NCI-H82 treated with DMSO at 0.1 percent for 48 hours (cell line): ENCODE measurements at regions not wholly inside any gene's neighbourhood (a gene's known extent, or its start where the extent isn't known, plus 50 kb on each side); places are given as distances from the start of the nearest gene placed in this dataset.
A peak's percentile ranks its signal among the peaks of the same experiment; 100 is the strongest.
"Not testable (repeated sequence)": the region's sequence is repeated elsewhere in the genome, so short reads cannot be mapped to it uniquely, and the experiment has no call there.

Experiments used
- DNase-seq: peaks from one replicate; lab custom pipeline; 2025; ENCODE audit not compliant: unreplicated experiment; lab: John Stamatoyannopoulos, UW

- no peak for DNase-seq
These were observed 226.4 kb upstream of the ZNF217 start for GRCh38 chr20:53819973-53820451.

DNA sequence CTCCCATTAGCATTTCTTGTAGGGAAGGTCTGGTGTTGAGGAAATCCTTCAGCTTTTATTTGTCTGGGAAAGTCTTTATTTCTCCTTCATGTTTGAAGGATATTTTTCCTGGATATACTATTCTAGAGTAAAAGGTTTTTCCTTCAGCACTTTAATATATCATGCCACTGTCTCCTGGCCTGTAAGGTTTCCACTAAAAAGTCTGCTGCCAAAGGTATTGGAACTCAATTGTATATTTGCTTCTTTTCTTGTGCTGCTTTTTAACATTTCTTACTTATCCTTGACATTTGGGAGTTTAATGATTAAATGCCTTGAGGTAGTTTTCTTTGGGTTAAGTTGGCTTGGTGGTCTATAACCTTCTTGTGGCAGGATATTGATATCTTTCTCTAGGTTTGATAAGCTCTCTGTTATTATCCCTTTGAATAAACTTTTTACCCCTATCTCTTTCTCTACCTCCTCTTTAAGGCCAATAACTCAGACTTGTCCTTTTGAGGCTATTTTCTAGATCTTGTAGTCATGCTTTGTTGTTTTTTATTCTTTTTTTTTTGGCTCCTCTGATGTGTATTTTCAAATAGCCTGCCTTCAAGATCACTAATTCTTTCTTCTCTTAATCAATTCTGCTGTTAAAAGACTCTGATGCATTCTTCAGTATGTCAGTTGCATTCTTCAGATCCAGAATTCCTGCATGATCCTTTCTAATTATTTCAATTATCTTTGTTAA is 225.0 kb upstream of the ZNF217 start:
- no peak for DNase-seq

GRCh38 chr20:53817513-53817912 is 223.9 kb upstream of the ZNF217 start:
- DNase-seq = not testable (repeated sequence)

- DNase-seq = no peak
These were observed 223.3 kb upstream of the ZNF217 start for GRCh38 chr20:53816872-53817398.

DNA sequence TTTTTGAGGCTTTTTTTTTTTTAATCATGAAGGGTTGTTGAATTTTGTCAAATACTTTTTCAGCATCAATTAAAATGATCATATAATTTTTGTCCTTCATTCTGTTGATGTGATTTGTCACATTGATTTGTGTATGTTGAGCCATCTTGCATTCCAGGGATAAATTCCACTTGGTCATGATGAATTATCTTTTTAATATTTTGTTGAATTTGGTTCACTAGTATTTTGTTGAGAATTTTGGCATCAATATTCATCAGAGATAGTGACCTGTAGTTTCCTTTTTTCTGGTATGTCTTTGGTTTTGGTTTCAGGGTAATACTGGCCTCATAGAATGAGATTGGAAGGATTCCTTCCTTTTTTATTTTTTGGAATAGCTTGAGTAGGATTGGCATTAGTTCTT is 221.9 kb upstream of the ZNF217 start:
- no peak for DNase-seq

DNA sequence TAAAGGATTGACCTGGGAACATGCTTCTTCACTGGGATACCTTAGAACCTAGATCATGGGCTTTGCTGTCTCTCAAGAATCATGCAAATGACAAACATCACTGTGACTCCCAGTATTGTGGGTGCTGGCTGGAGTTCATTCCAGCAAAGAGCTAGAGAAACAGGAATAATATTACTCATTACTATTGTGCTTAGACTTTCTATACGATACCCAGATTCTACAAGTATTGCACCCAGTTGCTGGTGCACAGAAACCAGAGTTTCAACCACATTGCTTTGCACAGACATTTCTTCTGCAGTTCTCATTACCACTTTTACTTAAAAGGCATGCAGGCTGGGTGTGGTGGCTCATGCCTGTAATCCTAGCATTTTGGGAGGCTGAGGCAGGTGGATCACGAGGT is 220.4 kb upstream of the ZNF217 start:
- DNase-seq = no peak

DNA sequence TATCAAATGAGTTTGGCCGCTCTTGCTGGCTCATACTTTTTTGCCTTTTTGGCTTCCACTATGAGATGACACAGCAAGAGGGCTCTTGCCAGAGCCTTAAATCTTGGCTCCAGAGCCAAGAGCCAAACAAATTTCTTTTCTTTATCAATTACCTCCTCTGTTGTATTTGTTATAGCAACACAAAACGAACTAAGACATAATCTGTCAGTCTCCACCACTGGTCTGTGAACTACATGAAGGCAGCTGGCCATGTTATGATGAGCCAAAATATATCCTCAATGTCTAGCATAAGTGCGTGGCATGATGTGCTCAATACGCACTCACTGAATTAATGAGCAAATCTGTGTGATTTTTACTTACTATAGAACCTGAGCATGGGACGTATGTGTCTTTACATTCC is 220.0 kb upstream of the ZNF217 start:
- no peak for DNase-seq

DNA sequence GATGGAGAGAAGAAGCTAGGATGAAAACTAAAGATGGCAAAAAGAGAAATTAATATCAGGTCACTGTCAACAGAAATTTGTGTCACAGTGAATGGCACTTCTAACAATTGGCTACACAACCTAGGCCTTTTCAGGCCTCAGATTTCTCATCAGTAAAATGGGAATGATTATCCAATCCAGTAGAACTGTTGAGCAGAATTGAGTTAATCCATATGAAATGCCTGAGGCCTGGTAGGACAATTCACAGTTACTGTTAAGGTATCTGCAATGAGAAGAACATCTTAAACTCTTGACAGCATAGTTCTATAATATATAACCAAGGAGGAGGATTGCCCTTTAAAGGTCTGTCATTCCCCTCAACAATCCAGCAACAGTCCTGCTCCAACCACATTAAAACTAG is 217.9 kb upstream of the ZNF217 start:
- DNase-seq = no peak

DNA sequence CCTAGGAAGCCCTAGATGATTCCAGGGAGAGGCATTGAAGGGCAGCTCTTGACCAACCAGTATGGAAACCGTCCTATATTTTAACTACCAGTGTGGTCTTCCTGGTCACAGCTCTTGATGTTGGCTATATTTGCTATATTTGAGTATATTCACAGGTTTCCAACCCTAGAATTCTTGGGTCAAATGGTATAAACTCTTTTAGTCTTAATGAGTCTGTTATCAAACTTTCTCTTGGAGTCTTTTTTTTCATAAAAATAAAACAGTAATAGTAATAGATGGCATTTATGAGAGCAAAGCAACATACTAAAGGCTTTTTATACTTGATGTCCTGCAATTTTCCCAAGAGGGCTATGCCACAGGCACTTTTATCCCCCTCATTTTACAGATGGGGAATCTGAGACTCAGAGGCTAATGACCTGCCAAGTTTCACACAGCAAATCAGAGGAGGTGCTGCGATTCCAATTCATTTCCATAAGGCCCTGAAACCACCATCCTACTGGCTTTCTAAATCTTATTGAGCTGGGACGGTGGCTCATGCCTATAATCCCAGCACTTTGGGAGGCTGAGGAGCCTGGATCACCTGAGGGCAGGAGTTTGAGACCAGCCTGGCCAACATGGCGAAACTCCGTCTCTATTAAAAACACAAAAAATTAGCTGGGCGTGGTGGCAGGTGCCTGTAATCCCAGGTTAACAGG is 217.2 kb upstream of the ZNF217 start:
- DNase-seq = no peak

DNA sequence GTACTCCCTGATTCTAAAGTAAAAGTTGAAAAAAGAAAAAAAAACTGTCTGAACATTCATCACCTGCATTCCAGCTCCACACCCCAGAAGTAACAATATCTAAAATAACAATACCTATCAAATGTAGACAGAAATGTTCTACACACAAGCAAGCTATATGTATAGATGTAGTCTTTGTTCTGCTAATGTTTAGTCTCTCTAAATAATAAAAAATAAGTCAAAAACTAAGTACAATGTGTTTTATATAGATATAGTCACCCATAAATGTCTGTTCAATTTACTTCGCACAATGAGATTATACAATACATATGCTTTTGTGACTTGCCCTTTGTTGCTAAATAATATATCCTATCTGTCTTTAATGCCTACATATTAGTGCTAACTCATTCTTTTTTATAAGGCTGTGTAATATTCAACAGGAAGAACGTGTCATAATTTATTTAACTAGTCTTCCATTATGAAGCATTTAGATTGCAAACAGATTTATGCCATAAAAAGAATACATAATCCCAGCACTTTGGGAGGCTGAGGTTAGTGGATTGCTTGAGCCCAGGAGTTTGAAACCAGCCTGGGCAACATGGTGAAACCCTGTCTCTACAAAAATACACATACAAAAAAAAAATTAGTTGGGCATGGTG is 216.2 kb upstream of the ZNF217 start:
- no peak for DNase-seq

GRCh38 chr20:53809217-53809616 is 215.6 kb upstream of the ZNF217 start:
- DNase-seq = peak; percentile 19

GRCh38 chr20:53808733-53809132 is 215.1 kb upstream of the ZNF217 start:
- DNase-seq = no peak

GRCh38 chr20:53808302-53808701 is 214.7 kb upstream of the ZNF217 start:
- DNase-seq = not testable (repeated sequence)

GRCh38 chr20:53806683-53807401 is 213.2 kb upstream of the ZNF217 start:
- DNase-seq = no peak

DNA sequence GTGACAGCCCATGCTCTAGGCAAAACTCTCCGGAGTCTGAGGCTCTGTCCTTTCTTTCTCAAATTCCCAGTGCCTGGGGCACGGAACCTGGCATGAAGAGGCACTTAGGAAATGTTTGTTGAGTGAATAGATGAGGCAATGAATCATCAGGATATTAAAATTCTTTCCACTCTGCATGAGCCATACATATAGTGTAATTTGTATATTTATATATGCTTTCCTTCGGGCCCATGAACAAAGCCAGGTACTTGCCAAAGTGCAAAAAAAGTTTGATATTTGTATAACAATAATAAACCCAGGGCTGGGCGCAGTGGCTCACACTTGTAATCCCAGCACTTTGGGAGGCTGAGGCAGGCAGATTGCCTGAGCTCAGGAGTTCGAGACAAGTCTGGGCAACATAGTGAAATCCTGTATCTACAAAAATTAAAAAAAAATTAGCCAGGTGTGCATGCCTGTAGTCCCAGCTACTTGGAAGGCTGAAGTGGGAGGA is 212.3 kb upstream of the ZNF217 start:
- DNase-seq = no peak

DNA sequence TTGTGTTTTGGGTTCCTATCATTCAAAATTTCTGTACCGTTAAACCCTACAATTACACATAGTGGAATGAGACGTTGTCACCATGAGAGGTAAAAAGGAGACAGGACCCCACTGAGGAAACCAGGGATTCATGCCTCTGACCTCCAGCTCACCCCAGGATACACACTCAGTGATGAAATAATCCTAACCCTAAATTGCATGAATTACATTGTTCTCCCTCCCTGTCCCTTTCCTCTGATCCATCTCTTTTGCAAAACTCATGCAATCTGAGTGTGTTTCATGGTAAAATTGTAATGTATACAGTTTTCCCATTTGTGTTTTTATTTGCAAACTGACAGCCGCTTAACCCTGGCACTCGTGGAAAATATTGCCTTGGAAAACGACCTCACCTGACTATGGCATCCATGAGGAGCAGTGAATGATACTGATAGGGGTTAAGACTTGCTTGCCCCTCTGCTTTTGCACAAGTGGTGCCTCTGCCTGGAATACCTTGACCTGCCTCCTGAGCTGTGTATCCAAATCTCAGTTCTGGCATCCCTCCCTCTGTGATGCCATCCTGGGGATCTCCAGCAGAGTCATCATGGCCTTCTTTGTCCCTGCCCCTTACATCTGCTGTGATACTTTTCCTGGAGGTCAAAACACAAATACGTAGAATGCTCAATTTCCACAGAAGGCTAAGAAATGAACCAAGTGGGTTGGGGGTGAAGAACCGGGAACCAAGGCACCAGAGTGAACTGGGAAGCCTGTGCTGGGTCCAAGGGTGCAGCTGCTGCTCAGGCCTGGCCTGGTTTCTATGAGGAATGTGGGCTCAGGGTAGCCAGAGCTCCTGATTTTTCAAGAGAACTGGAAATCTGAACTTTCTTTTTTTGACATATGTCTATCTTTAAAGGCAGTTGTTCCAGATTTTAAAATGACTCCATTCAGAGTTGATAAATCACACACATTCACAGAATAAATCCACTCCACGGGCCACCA is 211.6 kb upstream of the ZNF217 start:
- DNase-seq = no peak

DNA sequence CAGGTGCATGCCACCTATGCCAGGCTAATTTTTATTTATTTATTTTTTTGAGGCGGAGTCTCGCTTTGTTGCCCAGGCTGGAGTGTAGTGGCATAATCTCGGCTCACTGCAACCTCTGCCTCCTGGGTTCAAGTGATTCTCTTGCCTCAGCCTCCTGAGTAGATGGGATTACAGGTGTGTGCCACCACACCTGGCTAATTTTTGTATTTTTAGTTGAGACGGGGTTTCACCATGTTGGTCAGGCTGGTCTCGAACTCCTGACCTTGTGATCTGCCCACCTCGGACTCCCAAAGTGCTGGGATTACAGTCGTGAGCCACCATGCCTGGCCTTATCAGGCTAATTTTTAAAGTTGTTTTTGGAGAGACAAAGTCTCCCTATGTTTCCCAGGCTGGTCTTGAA is 210.7 kb upstream of the ZNF217 start:
- not testable (repeated sequence) for DNase-seq

DNA sequence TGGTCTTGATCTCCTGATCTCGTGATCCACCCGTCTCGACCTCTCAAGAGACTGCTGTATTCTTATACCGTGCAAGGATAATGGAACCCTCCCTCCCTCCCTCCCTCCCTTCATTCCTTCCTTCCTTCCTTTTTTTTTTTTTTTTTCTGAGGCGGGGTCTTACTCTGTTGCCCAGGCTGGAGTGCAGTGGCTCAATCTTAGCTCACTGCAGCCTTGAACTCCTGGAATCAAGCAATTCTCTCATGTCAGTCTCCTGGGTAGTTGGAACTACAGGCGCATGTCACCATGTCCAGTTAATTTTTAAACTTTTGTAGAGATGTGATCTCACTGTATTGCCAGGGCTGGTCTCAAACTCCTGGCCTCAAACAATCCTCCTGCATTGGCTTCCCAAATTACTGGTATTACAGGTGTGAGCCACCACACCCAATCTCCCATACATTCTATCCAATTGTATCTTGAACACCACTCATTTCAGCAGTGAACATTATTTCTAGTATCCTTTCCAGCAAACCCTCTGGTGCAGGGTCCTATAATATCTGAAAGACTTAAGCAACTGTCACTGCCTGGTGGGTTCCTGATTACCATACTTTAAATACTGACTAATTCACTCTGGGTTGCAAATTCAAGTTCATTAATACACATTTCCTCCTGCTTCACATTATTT is 210.0 kb upstream of the ZNF217 start:
- DNase-seq = no peak

- no peak for DNase-seq
These were observed 208.2 kb upstream of the ZNF217 start for GRCh38 chr20:53801609-53802370.
